ENCODE measurements at regions not wholly inside any gene's neighbourhood (a gene's known extent, or its start where the extent isn't known, plus 50 kb on each side); places are given as distances from the start of the nearest gene placed in this dataset.

DNA sequence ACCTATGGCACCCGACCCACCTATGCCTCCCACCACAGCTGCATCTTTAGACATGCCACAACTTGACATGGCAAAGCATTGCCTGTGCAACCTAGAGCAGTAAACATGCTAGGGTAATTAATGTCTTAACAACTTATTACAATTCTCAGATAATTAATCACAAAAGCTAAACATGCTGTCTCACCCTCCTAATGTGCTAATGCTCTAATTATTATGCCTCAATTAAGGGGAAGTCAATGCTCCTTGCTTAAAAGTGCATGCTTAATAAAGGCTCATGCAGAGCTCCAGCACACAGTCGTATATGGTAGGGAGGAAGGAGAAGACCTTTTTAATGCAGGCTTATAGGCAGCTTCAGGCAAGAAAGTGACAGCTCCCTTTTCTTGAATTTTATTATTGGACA, 396.0 kb downstream of the SEC16B start:
- DNase-seq, result no peak

DNA sequence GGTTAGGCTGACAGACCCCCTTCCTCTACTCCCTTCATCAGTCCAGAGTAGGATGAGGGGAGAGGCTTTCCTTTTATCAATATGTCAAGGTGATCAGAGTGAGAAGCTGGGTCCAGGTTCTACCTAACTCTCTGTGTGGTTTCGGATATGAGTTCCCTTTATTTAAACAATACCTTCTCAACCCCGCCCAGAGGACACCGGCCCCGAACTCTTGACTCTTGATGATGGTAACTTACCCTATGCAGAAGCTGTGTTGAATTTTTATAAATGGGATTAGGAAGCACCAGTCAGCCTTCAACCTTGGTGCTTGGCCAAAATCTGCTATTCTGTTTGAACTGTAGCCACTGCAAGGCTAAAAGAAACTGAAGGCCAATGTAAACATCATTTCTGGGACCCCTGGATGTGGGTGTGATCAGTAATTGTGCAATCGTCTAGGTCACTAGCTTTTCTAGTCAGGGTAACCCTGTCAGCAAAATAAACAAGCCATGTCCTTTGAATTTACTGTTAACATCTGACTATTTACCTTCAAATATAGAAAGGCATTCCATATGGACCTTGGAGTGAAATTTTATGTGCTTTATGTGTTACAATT, 398.3 kb downstream of the SEC16B start:
- no peak for DNase-seq

DNA sequence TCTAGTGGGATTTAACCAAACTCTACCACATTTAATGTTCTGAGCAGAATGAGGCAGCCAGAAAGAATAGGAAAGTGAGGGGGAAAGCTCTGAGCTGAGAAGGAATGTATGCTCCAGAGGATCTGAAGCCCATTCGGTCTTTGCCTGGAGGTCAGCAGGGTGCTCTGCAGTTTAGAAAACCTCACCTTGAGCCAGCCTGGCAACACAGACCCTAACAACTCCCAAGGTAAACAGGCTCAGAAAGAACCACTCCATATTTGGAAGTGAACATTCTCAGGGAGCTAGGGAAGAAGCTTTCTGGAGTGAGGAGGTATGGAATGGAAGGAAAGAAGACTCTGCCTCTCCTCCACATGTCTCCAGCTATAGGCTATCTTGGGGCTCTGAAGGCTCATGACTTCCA, 398.8 kb downstream of the SEC16B start:
- no peak for DNase-seq

DNA sequence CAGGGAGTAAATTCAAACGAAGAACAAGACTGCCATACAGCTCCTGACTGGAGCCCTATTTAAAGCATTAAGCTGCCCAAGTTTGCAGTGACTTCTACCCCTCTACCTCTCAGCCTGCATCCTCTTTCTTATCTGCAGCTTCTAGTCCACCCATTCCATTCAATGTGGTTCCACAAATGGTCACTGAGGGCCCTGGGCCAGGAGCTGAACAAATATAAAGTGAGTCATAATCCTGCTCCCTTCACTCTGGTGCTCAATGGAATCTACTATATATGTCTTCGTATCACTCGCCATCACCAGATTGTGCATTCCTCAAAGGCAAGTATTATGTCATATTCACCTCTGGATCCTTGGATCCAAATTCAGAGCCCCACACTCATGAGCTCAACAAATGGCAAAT, 398.7 kb downstream of the BRINP2 start:
- DNase-seq, result no peak

DNA sequence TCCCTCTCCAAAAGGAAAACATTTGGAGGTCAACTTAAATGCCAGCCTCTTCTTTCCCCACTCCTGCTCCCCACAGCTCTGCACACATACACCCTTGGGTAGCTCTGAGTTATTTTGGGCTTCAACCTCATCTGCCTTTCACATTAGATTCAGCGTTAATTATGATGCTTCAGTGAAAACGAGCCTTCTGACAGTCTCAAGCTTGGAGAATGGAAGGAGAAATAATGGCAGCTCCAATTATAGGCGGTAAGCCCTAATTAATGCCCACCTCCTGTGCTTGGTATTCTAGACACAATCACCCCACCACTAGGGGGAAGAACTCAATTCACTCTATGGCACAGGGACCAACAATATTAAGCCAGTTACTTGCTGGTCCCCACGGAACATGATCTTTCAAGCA, 397.9 kb downstream of the BRINP2 start:
- no peak for DNase-seq

DNA sequence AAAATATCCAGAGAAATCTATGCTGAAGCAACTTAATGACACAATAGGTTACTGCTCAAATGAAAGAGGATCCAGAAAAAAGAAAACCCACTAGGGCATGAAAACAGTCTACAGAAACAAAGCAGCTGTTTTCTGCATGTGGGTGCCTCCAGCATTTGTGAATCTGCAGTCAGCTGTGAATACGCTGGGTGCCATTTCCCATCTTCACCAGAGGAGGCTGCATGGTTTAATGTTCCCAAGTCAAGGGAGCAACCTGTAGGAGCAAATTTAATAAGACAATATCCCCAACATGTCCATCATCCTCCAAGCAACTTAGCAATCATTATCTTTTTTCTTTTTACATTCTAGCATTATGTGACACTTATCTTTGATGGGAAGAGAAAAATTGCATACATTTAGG, 396.6 kb downstream of the BRINP2 start:
- DNase-seq, result no peak

DNA sequence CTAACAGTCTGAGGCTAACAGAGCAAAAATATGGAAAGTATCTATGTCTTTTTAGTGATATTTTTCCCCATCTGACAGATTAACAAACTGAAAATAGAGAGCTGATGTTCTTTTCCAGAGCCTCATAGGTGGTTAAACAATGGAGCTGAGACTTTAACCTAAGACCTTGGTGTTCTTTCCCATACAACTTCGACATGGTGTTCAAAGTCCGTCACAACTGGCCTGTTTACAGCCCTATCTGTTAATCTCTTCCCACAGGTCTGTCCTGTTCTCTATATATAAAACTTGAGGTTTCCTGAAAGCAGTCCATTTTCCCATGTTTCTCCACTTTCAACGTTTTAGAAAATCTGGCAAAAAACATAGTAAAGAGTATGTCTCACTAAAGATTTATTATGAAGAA, 395.7 kb downstream of the BRINP2 start:
- no peak for DNase-seq

DNA sequence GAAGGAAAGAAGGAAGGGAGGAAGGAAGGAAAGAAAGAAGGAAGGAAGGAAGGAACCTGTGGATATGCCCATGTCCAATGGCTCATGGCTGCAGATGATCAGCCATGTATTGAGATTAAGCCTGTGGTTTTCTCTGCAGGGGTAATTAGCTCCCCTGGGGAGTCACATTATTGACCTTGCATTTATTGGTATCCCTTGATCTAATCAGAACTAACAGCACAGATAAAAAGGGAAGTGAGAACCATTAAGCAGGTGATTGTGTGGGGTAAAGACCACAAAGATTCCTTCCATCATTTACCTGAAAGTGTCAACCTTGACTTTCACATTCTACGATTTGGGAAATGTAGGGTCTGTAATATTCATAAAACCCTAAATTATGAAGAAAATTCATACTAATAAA, 390.7 kb downstream of the BRINP2 start:
- DNase-seq, result no peak

DNA sequence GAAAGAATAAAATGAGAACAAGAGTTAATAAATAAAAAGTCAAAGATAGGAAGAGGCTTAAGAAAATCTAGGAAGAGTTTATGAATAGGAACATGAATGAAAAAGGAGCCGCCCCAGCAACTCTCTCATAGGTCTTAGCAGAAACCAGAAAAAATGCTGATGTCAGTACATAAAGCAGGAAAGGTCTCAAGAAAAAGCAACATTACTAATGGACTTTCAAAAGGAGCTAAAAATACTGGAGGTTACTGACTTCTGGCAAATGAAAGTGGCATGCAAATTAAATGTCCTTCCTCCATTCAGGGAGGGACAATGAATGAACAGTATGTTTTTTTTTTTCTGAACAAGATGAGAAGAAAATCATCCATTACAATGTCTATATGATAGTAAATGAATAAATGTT, 387.6 kb downstream of the BRINP2 start:
- no peak for DNase-seq

DNA sequence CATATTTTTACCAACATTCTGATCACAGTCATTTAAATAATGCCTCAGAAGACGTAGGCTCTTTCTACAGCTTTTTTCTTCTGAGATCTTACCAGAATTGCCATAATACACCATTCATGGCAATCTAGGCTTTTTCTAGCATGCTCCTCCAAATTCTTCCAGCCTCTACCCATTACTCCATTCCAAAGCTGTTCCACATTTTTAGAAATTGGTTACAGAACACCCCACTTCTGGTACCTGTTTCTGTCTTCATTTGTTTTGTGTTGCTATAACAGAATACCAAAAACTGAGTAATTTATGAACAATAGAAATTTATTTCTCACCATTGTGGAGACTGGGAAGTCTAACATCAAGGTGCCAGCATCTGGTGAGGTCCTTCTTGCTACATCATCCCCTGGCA, 385.4 kb downstream of the BRINP2 start:
- DNase-seq, result no peak

DNA sequence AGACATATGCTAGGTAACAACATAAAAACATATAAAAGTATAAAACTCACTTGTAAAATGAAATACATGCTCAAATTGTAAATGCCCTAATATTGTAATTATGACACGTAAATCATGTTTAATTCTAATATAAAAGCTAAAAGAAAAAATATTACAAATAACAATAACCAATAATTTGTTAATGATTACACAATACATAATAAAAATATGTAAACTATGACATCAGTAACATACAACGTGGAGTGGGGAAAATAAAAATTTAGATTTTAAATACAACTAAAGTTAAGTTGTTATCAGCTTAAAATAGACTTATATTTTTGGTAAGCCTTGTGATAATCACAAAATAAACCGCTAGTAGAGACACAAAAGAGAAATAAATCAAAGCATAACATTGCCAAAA, 376.4 kb downstream of the BRINP2 start:
- no peak for DNase-seq

DNA sequence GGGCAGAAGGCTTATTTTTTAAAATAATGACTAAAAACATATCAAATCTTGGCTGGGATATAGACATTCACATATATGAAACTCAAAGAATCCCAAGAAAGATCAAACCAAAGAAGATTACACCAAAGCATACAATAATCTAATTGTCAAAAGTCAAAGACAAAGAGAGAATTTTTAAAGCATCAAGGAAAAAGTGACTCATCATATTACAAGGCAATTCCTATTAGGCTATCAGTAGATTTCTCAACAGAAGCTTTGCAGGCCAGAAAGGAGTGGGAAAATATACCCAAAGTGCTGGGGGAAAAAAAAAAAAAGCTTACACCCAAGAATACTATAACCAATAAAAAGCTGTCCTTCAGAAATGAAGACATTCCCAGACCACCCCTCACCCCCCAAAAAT, 375.6 kb downstream of the BRINP2 start:
- no peak for DNase-seq

DNA sequence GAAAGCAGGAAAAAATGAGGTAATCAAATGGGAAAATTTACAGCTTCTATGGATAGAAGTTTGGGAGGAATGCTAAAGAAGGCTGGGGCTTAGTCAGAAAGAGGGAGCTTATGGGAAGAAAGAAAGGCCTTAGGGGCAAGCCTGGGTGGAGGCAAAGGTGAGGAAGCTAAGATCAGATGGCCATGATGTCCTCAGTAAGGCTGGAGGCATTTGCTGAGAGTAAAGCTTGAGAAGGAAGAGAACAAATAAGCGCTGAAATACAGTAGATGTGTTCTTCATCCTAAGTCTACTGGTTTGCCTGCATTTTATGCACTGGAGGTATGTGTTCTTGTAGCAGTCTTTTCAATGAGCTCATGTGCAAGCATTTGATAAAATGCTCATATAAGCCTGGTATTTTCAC, 355.4 kb downstream of the BRINP2 start:
- no peak for DNase-seq

DNA sequence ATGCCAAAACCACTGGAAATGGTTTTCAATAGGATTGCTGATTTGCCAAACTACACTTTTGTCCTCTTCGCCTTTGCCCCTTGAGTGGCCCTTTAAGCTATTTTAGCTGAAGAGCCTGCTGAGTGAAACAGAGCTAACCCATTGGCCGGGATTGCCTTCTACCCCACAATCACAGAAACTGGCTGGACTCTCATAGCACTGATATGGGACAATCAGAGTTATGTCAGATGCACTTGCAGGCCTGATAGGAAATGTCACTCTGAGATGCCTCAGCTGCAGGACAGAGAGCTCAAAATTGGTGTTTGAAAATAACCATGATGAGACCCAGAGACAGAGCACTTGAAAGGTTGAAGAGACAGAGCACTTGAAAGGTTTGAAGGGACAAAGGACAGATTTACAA, 354.4 kb downstream of the BRINP2 start:
- no peak for DNase-seq

DNA sequence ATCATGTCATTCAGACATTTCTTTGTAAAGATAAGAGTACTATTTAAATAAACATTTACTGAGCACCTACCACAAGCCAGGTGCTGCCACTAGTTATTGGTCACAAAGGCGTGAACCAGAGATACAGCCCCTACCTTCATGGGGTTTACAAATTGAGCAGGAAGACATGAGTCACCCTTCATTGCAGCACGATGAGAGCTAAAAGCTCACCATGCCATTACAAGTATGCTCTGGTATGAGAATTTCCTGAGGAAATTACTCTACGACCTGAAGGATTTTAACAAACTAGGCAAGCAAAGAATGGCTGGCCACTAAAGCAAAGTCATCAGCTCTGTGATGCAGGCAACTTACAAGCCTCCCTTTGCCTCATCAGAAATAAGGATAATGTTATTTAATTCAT, 346.8 kb downstream of the BRINP2 start:
- no peak for DNase-seq

DNA sequence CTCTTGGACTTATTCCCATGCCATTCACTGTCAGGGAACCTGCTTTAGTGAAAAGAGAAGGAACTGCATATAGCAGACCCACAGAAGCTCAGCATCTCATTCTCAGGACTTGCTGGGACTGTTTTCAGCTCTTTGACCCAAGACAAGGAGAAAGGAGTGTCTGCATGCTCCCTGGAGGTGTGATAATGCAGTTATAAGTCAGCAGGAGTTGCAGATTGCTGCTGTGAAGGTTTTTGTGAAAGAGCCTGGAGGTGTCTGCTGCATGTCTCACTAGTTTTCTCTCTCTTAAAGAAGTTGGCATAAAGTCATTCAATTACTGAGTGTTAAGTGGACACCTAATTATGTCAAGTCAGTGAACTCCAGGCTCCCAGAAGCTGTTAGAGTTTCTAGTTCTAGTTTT, 343.4 kb downstream of the BRINP2 start:
- no peak for DNase-seq

DNA sequence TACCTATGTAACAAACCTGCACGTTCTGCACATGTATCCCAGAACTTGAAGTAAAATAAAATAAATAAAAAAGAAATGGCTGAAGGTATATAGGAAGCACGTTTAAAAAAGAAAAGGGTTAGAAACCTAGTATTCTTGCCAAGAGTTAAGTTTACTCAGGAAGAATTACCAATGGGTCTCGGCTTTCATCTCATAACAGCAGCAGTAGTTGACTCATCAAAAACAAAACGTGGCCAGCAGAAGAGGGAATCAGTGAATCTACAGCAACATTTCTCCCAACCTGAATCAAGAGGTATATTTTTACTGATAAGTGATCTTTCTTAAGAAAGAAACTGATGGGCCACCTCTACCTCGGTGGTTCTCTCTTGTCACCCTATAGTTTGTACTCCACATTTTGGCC, 340.3 kb downstream of the BRINP2 start:
- no peak for DNase-seq

DNA sequence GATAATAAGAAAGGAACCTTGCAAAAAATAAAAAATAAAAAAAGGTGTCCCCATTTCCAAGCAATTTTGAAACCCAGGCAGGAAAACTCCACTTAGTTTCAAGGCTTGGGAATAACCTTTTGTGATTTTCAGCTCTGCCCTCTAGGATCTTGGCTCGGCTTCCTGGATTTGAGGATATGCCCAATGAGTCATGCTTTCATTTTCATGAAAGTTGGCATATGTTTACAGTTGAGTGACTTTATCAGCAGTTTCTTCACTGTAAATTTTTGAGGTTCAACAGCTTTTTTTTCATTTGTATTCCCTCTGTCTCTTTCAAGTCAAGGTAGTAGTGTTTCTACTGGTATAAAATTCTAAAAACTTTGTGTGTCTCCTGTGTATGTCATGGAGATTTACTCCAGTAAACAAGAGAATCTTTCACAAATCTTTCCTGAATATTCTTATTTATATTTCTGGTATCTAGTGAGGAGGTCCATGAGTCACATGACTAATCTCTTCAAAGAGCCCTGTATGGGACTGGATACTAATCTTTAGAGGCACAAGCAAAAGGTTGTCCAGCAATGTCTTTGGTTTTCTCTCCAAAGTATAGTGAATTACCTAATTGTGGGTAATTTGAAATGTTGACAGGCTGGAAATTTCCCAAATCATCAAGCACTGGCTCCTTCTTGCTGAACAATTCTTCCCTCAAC, 335.3 kb downstream of the BRINP2 start:
- DNase-seq, result no peak

DNA sequence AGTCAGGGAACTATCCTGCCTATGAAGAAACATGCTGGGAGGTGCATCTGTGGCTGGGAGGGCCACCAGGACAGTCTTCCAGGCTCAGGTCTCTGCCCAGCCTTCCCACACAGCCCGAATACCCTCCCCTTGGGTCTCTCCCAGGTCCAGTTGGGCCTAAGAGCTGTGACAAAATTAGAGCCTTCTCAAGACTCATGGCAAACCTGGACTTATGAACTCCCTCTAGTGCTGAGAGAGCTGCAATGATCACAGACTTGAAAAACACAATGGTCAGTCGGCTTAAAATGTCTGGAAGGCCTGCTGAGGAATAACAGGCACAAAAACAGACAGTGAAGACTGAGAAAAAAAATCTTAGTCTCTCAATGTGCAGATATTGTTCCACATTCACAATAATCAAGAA, 325.1 kb downstream of the BRINP2 start:
- no peak for DNase-seq

DNA sequence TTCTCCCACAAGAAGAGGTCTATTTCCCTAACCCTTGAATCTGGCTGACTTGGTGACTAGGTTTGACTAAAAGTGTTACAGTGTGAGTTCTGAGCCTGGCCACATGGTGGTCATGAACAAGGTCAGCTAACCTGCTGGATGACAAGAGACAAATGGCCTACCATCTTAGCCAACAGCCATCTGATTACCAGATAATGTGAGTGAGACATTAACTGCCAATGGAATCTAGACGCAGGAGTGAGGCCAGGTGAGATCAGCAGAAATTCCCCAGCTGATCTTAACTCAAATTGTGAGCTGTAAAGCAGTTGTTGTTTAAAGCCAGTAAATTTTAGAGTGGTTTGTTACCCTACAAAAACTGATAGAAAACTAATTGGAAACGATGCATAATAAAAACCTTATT, 320.0 kb downstream of the BRINP2 start:
- DNase-seq, result no peak

DNA sequence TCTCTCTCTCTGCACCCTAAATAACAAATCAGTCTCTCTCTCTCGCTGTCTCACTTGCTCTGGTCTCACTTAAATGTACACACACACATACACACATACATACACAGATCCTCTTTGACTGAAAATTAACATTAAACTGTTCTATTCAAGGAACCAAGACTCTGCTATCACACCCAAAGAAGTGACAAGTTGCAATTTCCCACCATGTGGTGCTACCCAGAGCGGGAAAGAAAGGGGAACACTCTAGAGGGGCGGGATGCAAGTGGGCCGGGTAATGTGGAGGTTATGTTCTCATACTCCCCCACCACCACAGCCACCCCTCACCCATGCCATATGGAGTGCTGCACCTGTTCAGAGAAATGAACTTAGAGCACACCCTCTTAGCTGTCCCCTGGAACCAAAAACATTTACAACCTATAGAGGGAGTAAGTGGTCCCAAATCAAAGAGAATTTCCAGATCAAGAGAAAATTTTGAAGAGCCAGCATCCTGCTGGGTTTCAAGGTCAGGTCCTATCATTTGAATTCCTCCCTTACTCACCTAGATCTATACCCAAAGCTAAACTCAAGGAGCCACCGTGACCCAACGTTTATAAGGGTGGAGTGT, 319.4 kb downstream of the BRINP2 start:
- no peak for DNase-seq

DNA sequence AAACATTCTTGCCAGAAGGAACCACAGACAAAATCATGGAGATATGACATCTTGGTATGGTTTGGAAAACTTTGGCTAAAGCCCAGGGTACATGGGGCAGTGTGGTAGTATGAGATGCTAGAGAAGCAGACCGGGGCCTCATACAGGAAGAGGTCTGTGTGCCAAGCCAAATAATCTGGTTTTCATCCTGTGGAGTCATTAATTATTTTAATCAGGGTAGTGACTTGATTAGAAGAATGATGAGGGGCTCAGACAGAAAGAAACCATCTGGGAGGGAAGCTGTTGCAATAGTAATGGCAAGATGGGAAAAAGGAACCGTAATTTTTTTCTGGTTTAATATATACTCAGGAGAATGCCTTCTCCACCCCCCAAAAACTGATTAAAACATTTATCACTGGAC, 318.0 kb downstream of the BRINP2 start:
- DNase-seq, result no peak

DNA sequence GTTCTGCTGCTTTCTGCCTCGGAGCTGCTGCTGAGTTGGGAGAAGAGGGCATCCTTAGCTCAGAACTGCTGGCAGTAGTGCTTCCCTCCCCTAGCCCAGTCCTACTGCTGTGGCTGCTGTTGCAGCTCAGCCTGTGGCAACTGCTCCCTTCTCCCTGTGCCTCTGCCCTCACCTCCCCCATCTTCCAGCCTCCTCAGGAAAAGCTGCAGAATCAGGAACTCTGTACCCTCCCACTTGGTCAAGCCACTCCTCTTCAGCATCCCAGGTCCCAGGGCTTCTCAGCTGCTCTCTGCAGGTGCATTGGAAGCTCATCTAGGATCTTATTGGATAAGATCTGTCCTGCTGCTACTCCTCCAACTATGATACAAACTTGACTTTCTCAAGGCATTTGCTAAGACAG, 316.7 kb downstream of the BRINP2 start:
- DNase-seq, result no peak

DNA sequence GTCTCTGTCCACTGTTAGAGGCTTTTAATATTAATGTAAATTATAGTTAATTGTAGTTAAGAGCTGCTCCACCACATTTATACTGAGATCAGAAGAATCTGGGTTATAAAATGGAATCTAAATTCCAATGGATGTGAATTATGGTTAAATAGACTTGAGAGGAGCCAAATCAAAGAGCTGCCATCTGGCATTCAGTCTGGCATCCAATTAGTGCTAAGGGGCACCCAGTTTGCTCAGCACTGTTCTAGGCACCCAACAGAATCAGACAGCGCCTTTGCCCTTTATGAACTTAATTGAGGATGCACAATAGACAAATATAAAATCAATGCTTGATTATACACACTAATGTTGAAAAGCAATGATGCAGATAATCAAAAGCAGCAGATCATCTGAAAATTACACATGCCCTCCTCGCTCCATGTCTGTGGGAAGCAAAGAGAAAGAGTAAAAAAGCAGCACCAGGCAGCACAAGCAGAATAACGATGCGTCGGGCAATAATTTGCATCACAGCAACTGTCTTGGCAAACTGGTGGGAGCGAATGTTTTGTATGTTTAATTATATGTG, 310.1 kb downstream of the BRINP2 start:
- no peak for DNase-seq
